ENCODE measurements at regions not wholly inside any gene's neighbourhood (a gene's known extent, or its start where the extent isn't known, plus 50 kb on each side); places are given as distances from the start of the nearest gene placed in this dataset.

DNA sequence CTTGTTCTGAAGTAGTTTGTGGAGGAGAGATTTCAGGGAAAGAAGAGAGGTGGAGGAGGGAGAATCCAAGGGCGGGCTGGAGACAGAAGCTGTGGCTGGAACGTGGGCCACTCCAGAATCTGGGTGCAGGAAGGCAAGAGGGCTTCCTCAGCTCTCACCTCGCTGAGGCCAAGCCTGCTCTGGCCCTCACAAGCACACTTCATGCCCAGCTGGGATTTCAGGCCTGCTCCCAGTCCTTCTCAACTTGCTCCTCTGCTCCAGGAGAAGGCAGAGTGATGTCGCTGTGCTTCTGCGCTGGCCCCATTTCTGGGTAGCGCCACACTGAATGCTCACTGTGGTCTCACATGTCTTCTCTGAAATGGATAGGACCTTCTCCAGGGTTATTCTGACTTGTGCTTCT, 328.8 kb downstream of the FGF9 start:
- Histone ChIP-seq H3K23me2 (ENCODE audit: low read depth, low read length) (no peaks in the 10 kb centered on the region), H3K4ac (replicated peaks; ENCODE audit: insufficient read length, low read depth, low read length) (no peak overlapping the region), H3K27ac (ENCODE audit: low read depth, low read length) (no peak overlapping the region), H2AK5ac (ENCODE audit: low read depth, low read length) (no peak overlapping the region), H3K18ac (ENCODE audit: extremely low read depth, low read length) (no peak overlapping the region), H2BK12ac (ENCODE audit: low read depth, low read length) (no peak overlapping the region), H3K79me1 (ENCODE audit: low read depth, low read length) (no peaks in the 10 kb centered on the region), H3K27me3 (replicated peaks in 1 of 4; ENCODE audit: control insufficient read depth in 3 of 4, extremely low read depth in 1 of 4, insufficient read depth in 3 of 4, low read length in 3 of 4) (no peaks in the 10 kb centered on the region), H3K4me3 (ENCODE audit: extremely low read depth in 1 of 4, insufficient read depth in 2 of 4, low read depth in 3 of 4, low read length in 4 of 4) (no peak overlapping the region), H2BK15ac (ENCODE audit: low read length) (no peak overlapping the region), H4K8ac (ENCODE audit: extremely low read depth, insufficient read depth, low read length) (no peak overlapping the region), H2BK20ac (ENCODE audit: low read length) (no peak overlapping the region), H3K23ac (ENCODE audit: insufficient read length) (no peak overlapping the region), H3K56ac (replicated peaks; ENCODE audit: insufficient read length, low read depth, low read length) (no peak overlapping the region), H2AFZ (ENCODE audit: low read length) (no peak overlapping the region), H4K20me1 (replicated peaks in 1 of 2; ENCODE audit: control insufficient read depth in 1 of 2, insufficient read depth in 2 of 2, low read length in 2 of 2) (no peaks in the 10 kb centered on the region), H3K4me1 (replicated peaks in 1 of 4; ENCODE audit: control insufficient read depth in 3 of 4, insufficient read depth in 4 of 4, low read length in 3 of 4) (no peaks in the 10 kb centered on the region), H2BK120ac (replicated peaks; ENCODE audit: low read depth, low read length) (no peak overlapping the region), H3K14ac (ENCODE audit: insufficient read length) (no peak overlapping the region), H3K4me2 (ENCODE audit: insufficient read depth in 1 of 2, low read depth in 2 of 2, low read length in 2 of 2) (no peak overlapping the region), H3K9me3 (ENCODE audit: insufficient read depth in 2 of 2, low read depth in 1 of 2, low read length in 1 of 2) (no peaks in the 10 kb centered on the region), H4K5ac (ENCODE audit: insufficient read length, low read depth, low read length) (no peak overlapping the region), H3K79me2 (ENCODE audit: control insufficient read depth in 1 of 2, insufficient read depth in 2 of 2, low read length in 2 of 2) (no peaks in the 10 kb centered on the region), H2BK5ac (ENCODE audit: low read depth, low read length) (no peak overlapping the region), H4K91ac (replicated peaks; ENCODE audit: insufficient read length, low read length) (no peak overlapping the region), H3K9ac (replicated peaks in 1 of 4; ENCODE audit: extremely low read depth in 1 of 4, low read depth in 3 of 4, low read length in 3 of 4) (no peak overlapping the region), H3K36me3 (ENCODE audit: control insufficient read depth in 2 of 4, insufficient read depth in 4 of 4, low read length in 3 of 4) (no peaks in the 10 kb centered on the region)
- DNase-seq (ENCODE audit: low read depth in 1 of 2, low spot score in 2 of 2) (no peak), FAIRE-seq (no peak)
- ChIA-PET CTCF (ENCODE audit: partially characterized antibody) (interaction anchor here (1.0 kb wide), 1 partner anchor 45 kb away, joined by 3 read pairs; no protein-coding TSS in a partner anchor), POLR2A (ENCODE audit: partially characterized antibody) (no interaction called here)
- WGBS, 2 experiments (ENCODE audit: extremely low coverage in 1 of 2, insufficient coverage in 1 of 2, insufficient read length in 1 of 2, insufficient replicate concordance in 2 of 2, low coverage in 1 of 2, low lambda C conversion rate in 2 of 2, missing lambda C conversion rate in 1 of 2): 94% methylated on average over 6 of the region's 6 CpGs; no CpG with 5 or more reads in 1 of the 2 experiments
- TF ChIP-seq, protein P1, sequence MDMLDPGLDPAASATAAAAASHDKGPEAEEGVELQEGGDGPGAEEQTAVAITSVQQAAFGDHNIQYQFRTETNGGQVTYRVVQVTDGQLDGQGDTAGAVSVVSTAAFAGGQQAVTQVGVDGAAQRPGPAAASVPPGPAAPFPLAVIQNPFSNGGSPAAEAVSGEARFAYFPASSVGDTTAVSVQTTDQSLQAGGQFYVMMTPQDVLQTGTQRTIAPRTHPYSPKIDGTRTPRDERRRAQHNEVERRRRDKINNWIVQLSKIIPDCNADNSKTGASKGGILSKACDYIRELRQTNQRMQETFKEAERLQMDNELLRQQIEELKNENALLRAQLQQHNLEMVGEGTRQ (IDR thresholded peaks at IDR 0.05; ENCODE audit: low read length): no peak
- TF ChIP-seq, protein P2, sequence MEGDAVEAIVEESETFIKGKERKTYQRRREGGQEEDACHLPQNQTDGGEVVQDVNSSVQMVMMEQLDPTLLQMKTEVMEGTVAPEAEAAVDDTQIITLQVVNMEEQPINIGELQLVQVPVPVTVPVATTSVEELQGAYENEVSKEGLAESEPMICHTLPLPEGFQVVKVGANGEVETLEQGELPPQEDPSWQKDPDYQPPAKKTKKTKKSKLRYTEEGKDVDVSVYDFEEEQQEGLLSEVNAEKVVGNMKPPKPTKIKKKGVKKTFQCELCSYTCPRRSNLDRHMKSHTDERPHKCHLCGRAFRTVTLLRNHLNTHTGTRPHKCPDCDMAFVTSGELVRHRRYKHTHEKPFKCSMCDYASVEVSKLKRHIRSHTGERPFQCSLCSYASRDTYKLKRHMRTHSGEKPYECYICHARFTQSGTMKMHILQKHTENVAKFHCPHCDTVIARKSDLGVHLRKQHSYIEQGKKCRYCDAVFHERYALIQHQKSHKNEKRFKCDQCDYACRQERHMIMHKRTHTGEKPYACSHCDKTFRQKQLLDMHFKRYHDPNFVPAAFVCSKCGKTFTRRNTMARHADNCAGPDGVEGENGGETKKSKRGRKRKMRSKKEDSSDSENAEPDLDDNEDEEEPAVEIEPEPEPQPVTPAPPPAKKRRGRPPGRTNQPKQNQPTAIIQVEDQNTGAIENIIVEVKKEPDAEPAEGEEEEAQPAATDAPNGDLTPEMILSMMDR (IDR thresholded peaks at IDR 0.05; ENCODE audit: control extremely low read depth in 1 of 3, insufficient read depth in 1 of 3, low read depth in 1 of 3, low read length in 3 of 3): no peak
- no peak for TF ChIP-seq RAD21 (IDR thresholded peaks at IDR 0.05 in 1 of 2, conservative IDR thresholded peaks at IDR 0.05 in 1 of 2; ENCODE audit: low read depth in 2 of 2, low read length in 2 of 2)
- TF ChIP-seq SRF (IDR thresholded peaks at IDR 0.05; ENCODE audit: low read depth, low read length): no peak
- TF ChIP-seq BRCA1 (IDR thresholded peaks at IDR 0.05; ENCODE audit: low read depth, low read length): no peak
- TF ChIP-seq, protein P3, sequence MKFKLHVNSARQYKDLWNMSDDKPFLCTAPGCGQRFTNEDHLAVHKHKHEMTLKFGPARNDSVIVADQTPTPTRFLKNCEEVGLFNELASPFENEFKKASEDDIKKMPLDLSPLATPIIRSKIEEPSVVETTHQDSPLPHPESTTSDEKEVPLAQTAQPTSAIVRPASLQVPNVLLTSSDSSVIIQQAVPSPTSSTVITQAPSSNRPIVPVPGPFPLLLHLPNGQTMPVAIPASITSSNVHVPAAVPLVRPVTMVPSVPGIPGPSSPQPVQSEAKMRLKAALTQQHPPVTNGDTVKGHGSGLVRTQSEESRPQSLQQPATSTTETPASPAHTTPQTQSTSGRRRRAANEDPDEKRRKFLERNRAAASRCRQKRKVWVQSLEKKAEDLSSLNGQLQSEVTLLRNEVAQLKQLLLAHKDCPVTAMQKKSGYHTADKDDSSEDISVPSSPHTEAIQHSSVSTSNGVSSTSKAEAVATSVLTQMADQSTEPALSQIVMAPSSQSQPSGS (IDR thresholded peaks at IDR 0.05; ENCODE audit: low read length): no peak
- no peak for TF ChIP-seq RNF2 (IDR thresholded peaks at IDR 0.05; ENCODE audit: borderline replicate concordance, low read depth, low read length, missing control alignments, poor library complexity, severe bottlenecking)
- TF ChIP-seq CBX8 (IDR thresholded peaks at IDR 0.05; ENCODE audit: borderline replicate concordance, low read depth, low read length): no peak
